ENCODE measurements at regions not wholly inside any gene's neighbourhood (a gene's known extent, or its start where the extent isn't known, plus 50 kb on each side); places are given as distances from the start of the nearest gene placed in this dataset.

- TF ChIP-seq POLR2A (IDR thresholded peaks at IDR 0.05): no peak
- no peak for TF ChIP-seq EP300 (IDR thresholded peaks at IDR 0.05)
- no peak for TF ChIP-seq CTCF (IDR thresholded peaks at IDR 0.05)
- TF ChIP-seq POLR2AphosphoS5 (IDR thresholded peaks at IDR 0.05): no peak
- Histone ChIP-seq H3K27me3 (no peaks in the 10 kb centered on the region), H3K36me3 (no peaks in the 10 kb centered on the region), H3K9me3 (no peaks in the 10 kb centered on the region), H3K4me1 (no peaks in the 10 kb centered on the region), H3K27ac (no peak overlapping the region), H3K4me3 (no peak overlapping the region)
- WGBS, 2 donors: 76% methylated on average over 10 of the region's 10 CpGs; no CpG with 5 or more reads in 1 of the 2 donors
- ATAC-seq (ENCODE audit: low FRiP score in 2 of 2): no peak
- peak in 1 of 2 donors; percentile 2 for DNase-seq
Observed at GRCh38 chrX:122004127-122004526, 956.7 kb downstream of the GLUD2 start.

GRCh38 chrX:122026665-122027064, 979.3 kb downstream of the GLUD2 start:
- Histone ChIP-seq H3K4me1 (no peaks in the 10 kb centered on the region), H3K9me3 (no peaks in the 10 kb centered on the region), H3K27me3 (no peaks in the 10 kb centered on the region), H3K4me3 (no peak overlapping the region), H3K36me3 (no peaks in the 10 kb centered on the region), H3K27ac (no peak overlapping the region)
- no peak for TF ChIP-seq CTCF (IDR thresholded peaks at IDR 0.05)
- TF ChIP-seq EP300 (IDR thresholded peaks at IDR 0.05): no peak
- 44 to 58% methylated on average over 1 of the region's 1 CpG for WGBS, 2 donors
- ATAC-seq (ENCODE audit: low FRiP score in 2 of 2) (no peak), DNase-seq (no peak)

- peak in 1 of 2 donors; percentile 28 for DNase-seq
- ATAC-seq (ENCODE audit: low FRiP score in 2 of 2): peak in 1 of 2 donors; percentile 37
- H3K9me3 ChIP-seq: peaks cover 0 to 5% (median 0%) of the 10 kb centered on the region in 4 donors
- WGBS, 2 donors: 50% methylated on average over 1 of the region's 1 CpG; no CpG with 5 or more reads in 1 of the 2 donors
- H3K27ac ChIP-seq: no peak overlapping the region
- no peaks in the 10 kb centered on the region for H3K36me3 ChIP-seq
- no peak overlapping the region for H3K4me3 ChIP-seq
- H3K4me1 ChIP-seq: no peaks in the 10 kb centered on the region
- TF ChIP-seq POLR2AphosphoS5 (IDR thresholded peaks at IDR 0.05) (no peak), EP300 (IDR thresholded peaks at IDR 0.05) (no peak), POLR2A (IDR thresholded peaks at IDR 0.05) (no peak), CTCF (IDR thresholded peaks at IDR 0.05) (no peak)
- H3K27me3 ChIP-seq: no peaks in the 10 kb centered on the region
Observed at GRCh38 chrX:122046226-122046625, 998.8 kb downstream of the GLUD2 start.

DNA sequence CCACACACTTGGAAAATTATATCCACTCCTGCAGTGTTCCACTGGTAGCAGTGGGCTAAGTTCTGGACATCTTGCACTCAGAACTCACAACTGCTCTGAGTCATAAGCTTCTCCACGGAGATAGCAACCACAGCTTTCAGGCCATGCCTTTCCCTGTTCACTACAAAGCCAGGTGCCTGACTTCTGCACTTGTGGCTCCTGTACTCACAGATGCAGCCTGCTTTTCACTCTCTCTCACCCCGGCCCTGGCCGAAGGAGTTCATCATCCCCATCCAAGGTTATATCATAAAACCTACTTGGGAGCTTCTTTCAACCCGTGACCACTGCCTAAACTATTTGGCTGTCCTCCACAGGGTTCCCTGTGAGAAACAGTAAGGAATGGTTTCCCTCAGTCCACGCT, 999.4 kb downstream of the GLUD2 start:
- no peaks in the 10 kb centered on the region for H3K36me3 ChIP-seq
- no peaks in the 10 kb centered on the region for H3K4me1 ChIP-seq
- no peaks in the 10 kb centered on the region for H3K27me3 ChIP-seq
- DNase-seq (no peak), ATAC-seq (ENCODE audit: low FRiP score in 2 of 2) (peak in 1 of 2 donors; percentile 43)
- peaks cover 0 to 5% (median 0%) of the 10 kb centered on the region in 4 donors for H3K9me3 ChIP-seq
- no peak overlapping the region for H3K27ac ChIP-seq
- H3K4me3 ChIP-seq: no peak overlapping the region
- WGBS, 2 donors: 64 to 83% methylated on average over 2 to 5 of the region's 5 CpGs
- TF ChIP-seq EP300 (IDR thresholded peaks at IDR 0.05): no peak
- no peak for TF ChIP-seq POLR2A (IDR thresholded peaks at IDR 0.05)
- no peak for TF ChIP-seq CTCF (IDR thresholded peaks at IDR 0.05)
- TF ChIP-seq POLR2AphosphoS5 (IDR thresholded peaks at IDR 0.05): no peak

DNA sequence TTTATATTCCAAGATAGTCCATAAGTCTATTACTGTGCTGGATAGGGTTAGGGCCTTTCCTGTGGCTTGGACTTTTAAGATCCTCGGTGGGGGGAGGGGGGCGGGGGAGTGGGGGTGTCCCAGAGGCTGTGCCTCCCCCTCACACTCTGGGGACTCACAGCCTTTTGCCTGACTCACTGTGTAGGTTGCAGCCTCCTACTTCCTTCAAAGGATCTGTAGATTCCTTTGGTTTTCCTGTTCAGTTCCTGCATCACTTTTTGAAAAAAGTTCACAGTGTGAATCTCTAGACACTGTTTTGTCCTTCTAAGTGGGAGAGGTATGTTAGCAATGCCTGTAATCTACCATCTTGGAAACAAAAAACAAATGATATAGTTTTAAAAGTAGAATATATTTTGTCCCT, 999.9 kb downstream of the GLUD2 start:
- ATAC-seq (ENCODE audit: low FRiP score in 2 of 2) (no peak), DNase-seq (no peak)
- H3K27ac ChIP-seq: no peak overlapping the region
- no peaks in the 10 kb centered on the region for H3K36me3 ChIP-seq
- 31% methylated on average over 2 of the region's 2 CpGs; no CpG with 5 or more reads in 1 of the 2 donors for WGBS, 2 donors
- no peak for TF ChIP-seq POLR2AphosphoS5 (IDR thresholded peaks at IDR 0.05)
- no peak for TF ChIP-seq POLR2A (IDR thresholded peaks at IDR 0.05)
- TF ChIP-seq CTCF (IDR thresholded peaks at IDR 0.05): no peak
- TF ChIP-seq EP300 (IDR thresholded peaks at IDR 0.05): no peak
- no peaks in the 10 kb centered on the region for H3K27me3 ChIP-seq
- H3K9me3 ChIP-seq: peaks cover 0 to 4% (median 0%) of the 10 kb centered on the region in 4 donors
- H3K4me1 ChIP-seq: no peaks in the 10 kb centered on the region
- no peak overlapping the region for H3K4me3 ChIP-seq
